Brain microvascular endothelial cell (primary cell): ENCODE measurements at regions not wholly inside any gene's neighbourhood (a gene's known extent, or its start where the extent isn't known, plus 50 kb on each side); places are given as distances from the start of the nearest gene placed in this dataset.
A peak's percentile ranks its signal among the peaks of the same experiment; 100 is the strongest.

Experiments used
- DNase-seq: peaks from one replicate; pipeline ENCODE4 v3.0.0-alpha.2; 2020
- H3K27ac ChIP-seq: fragments of 250-450 bp; sonication (Bioruptor Pico); 2 replicates; pipeline ENCODE4 v1.5.1; 2020; ENCODE audit warnings: mild to moderate bottlenecking, moderate library complexity
- H3K27me3 ChIP-seq: fragments of 250-450 bp; sonication (Bioruptor Pico); replicated peaks from 2 replicates; pipeline ENCODE4 v1.5.1; 2020; ENCODE audit warnings: mild to moderate bottlenecking
- H3K36me3 ChIP-seq: fragments of 250-450 bp; sonication (Bioruptor Pico); replicated peaks from 2 replicates; pipeline ENCODE4 v1.5.1; 2020; ENCODE audit warnings: mild to moderate bottlenecking
- H3K4me3 ChIP-seq: 2 replicates; pipeline ENCODE4 v1.5.1; 2011; ENCODE audit warnings: low read depth, mild to moderate bottlenecking, control low read depth, low read length, moderate library complexity
- CTCF ChIP-seq: IDR thresholded peaks from 2 replicates; pipeline ENCODE4 v1.5.1; 2011; ENCODE audit warnings: low read depth, mild to moderate bottlenecking, moderate library complexity, low read length, control low read depth, inconsistent platforms; ENCODE audit errors: missing control alignments
- in situ Hi-C: cut with HindIII; loops from 2 replicates; pipeline ENCODE4 v1.10.0; 2017; ENCODE audit warnings: low sequenced_read_pairs, low pct_ligation_motif_present

DNA sequence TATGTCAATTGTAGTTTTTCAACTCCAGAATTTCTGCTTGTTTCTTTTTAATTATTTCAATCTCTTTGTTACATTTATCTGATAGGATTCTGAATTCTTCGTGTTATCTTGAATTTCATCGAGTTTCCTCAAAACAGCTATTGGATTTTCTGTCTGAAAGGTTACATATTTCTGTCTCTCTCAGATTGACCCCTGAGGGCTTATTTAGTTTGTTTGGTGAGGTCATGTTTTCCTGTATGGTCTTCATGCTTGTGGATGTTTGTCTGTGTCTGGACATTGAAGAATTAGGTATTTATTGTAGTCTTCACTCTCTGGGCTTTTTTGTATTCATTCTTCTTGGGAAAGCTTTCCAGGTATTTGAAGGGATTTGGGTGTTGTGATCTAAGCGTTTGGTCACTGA is 85.6 kb downstream of the SNAPC1 start:
- H3K27me3 ChIP-seq, result no peaks in the 10 kb centered on the region
- H3K4me3 ChIP-seq, result no peak overlapping the region
- H3K36me3 ChIP-seq, result no peaks in the 10 kb centered on the region
- DNase-seq, result no peak
- H3K27ac ChIP-seq, result no peak overlapping the region
- in situ Hi-C loops, result no loop called here
- TF ChIP-seq CTCF, result no peak

DNA sequence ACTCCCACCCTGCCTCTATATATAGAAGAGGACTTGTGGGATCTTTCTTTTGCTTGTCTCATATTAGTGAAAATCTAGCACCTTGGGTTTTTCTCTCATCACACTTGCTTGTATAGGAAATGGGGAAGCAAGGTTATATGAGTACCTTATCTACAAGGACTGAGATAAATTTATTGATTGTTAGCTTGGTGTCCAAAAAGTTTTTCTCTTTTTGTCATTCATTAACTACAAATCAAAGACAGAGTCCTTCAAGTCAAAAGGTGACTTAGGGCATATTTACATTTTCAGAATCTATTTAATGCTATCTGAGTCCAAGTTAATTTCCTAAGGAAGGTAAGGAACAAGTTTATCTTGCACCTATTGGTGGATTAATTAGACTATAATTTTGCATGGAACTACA is 92.7 kb downstream of the SNAPC1 start:
- TF ChIP-seq CTCF, result no peak
- DNase-seq, result no peak
- Histone ChIP-seq H3K4me3 (no peak overlapping the region), H3K27ac (no peak overlapping the region), H3K27me3 (no peaks in the 10 kb centered on the region), H3K36me3 (no peaks in the 10 kb centered on the region)
- in situ Hi-C loops, result no loop called here

GRCh38 chr14:61860294-61860918 is 98.2 kb downstream of the SNAPC1 start:
- TF ChIP-seq CTCF, result peak; percentile 91
- no peak overlapping the region for H3K4me3 ChIP-seq
- H3K36me3 ChIP-seq, result no peaks in the 10 kb centered on the region
- no peaks in the 10 kb centered on the region for H3K27me3 ChIP-seq
- H3K27ac ChIP-seq, result no peak overlapping the region
- in situ Hi-C loops, result no loop called here
- DNase-seq, result peak; percentile 64

GRCh38 chr14:61861320-61861865 is 99.2 kb downstream of the SNAPC1 start:
- in situ Hi-C loops, result no loop called here
- no peak for DNase-seq
- H3K4me3 ChIP-seq, result no peak overlapping the region

GRCh38 chr14:61864329-61864898 is 102.2 kb downstream of the SNAPC1 start:
- Histone ChIP-seq H3K36me3 (no peaks in the 10 kb centered on the region), H3K27me3 (no peaks in the 10 kb centered on the region), H3K27ac (no peak overlapping the region), H3K4me3 (no peak overlapping the region)
- in situ Hi-C loops, result no loop called here
- no peak for TF ChIP-seq CTCF
- no peak for DNase-seq

More at GRCh38 chr14:61861320-61861865, 99.2 kb downstream of the SNAPC1 start:
- Histone ChIP-seq H3K36me3 (no peaks in the 10 kb centered on the region), H3K27me3 (no peaks in the 10 kb centered on the region), H3K27ac (no peak overlapping the region)
- no peak for TF ChIP-seq CTCF
